NCI-H187 (cell line): ENCODE measurements at regions not wholly inside any gene's neighbourhood (a gene's known extent, or its start where the extent isn't known, plus 50 kb on each side); places are given as distances from the start of the nearest gene placed in this dataset.

ENCODE experiments used
- DNase-seq, 2 experiments: peaks; one replicate each; lab custom pipeline; 2025; lab: John Stamatoyannopoulos, UW

DNA sequence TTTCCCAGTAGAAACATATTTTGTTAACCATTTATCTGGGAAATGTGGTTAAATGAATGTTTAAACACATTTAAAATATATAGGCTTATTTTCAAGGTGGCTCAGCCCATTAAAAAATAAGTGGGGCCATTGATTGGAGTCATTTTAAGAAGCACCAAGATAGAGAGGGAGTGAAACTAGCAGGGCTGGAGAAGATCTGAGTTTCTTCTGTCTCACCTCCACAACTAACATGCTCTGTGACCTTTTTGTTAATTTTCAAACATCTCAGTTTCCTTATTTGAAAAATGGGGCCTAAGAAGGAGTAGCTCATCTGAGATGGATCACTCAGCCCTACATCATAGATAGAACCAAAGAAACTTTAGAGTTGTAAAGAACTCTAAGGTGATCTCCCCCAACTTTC lies 254.8 kb downstream of the KCNS3 start:
- DNase-seq: no peak

DNA sequence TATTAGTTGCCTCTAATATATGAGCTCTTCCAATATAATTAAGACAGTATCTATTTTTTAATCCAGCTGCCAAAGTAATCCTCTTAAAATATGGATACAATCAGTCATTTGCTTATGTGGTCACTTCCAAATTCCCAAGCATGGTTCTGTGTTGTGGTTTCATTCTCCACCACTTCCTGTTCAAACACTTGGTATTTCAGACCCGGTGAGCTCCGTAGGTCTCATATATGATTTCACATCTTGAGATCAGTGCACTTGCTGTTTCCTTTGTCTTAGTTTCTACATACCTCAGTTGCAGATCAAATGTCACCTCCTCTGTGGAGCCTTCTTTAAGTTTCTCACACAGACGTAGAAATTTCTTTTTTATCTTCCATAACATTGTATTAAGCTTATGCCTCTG lies 254.2 kb downstream of the KCNS3 start:
- DNase-seq: no peak

DNA sequence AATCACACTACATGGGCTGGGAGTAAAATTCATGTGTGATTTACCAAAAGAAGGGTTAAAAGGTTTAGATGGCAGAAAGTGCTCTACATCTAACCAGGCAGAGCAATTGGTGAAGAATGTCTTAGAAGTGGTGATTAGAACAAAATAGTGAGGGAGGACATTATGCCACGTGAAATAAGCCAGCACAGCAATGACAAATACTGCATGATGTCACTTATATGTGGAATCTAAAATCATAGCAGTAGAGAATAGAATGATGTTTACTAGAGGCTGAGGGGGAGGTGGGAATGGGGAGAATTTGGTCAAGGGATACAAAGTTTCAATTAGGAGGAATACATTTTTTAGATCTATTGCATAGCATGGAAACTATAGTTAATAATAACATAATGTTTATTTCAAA lies 253.3 kb downstream of the KCNS3 start:
- DNase-seq: no peak

DNA sequence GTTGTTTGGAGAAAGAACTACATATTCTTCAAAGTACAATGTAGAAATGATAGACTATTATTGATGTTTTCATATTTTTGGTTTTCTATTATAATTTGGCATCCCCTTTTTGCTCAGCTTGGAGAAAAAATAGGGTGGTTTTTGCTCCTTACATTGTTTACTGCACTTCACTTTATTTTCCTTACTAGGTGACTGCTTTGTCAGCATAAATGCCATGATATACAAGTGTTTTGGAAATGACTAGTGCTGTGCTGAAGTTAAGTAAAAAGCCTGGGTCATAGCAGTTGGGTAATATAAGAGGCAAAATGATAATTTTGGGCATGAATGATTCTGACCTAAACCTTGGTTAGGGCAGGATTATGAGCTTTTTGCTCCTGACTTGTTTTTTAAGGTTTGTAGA lies 250.9 kb downstream of the KCNS3 start:
- DNase-seq: no peak

DNA sequence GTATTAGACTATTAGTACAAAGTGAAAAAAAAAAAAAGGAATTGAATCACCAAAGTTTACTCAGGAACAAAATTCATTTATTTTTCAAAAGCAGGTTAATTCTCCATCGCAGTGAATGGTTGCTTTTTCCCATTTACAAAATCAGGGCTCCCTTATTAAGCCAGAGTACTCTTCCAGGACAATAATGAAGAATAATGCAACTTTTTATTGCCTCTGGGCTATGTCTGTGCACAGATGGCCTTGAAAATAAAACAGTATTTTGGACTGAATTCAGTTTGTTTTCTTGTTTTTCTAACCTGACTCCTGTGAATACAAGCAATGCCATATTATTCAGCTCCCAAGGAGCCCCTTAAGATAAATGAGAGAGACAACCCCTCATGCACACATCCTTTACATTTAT lies 246.8 kb downstream of the KCNS3 start:
- DNase-seq: no peak

DNA sequence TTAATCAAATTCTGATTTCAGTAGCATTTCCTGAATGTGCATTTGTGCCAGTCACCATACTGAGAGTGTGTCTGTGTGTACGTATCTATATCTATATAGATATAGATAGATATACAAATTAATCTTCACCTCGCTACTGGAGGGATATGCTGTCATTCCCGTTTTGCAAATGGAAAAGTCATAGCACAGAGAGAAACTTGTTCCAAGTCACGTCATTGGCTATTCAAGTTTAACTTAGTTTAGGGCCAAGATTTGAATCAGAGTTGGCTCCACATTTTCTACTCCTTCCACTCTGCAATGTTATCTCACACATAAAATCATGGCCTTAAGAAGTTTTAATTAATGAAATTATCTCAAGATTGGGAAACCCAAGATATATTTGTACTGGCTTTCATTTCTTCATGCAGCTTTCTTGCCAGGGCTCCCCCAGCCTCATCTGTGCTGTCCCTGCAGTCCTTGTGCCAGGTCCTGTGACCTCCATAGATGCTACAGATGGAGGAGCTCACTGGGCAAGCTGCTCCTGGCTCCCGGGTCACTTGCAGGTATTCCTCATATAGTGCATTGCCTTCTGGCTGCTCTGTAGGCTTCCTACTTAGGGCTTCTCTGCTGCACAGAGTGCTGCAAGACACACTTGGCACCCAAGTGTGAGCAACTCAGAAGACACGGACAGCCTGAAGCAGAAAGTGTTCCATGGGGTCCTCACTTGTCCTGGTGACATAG lies 245.8 kb downstream of the KCNS3 start:
- DNase-seq: no peak

DNA sequence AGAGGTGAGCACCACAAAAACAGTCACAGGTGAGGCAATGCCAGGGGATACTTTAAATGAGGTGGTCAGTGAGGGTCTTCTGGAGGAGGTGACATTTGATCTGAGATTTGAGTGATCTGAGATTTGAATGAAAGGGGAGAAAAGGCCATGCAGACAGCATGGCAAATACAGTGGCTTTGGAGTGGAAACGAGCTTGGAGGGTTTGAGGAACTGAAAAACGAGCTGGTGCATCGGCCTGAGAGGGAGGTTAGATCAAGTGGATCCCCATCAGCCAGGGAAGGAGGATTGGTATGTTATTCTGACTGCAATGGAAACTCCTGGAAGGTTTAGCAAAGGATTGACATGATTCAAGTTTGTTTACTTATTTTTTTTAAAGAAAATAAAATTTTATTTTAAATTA lies 245.1 kb downstream of the KCNS3 start:
- no peak for DNase-seq

DNA sequence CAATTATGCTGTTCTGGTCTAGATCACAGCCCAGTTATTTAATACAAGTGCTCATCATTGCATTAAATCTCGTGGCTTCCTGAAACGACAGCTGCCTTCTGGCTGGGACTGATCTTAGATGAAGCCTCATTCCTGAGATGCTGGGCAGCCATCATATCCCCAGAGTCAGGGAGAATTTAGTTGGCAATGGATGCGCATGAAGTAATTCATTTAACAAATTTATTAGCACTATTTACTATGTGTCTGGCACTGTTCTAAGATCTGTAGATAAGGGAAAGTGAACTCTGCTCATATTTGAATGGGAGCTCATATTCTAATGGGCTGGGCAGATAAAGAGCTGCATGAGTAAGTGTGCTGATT lies 244.7 kb downstream of the KCNS3 start:
- no peak for DNase-seq

DNA sequence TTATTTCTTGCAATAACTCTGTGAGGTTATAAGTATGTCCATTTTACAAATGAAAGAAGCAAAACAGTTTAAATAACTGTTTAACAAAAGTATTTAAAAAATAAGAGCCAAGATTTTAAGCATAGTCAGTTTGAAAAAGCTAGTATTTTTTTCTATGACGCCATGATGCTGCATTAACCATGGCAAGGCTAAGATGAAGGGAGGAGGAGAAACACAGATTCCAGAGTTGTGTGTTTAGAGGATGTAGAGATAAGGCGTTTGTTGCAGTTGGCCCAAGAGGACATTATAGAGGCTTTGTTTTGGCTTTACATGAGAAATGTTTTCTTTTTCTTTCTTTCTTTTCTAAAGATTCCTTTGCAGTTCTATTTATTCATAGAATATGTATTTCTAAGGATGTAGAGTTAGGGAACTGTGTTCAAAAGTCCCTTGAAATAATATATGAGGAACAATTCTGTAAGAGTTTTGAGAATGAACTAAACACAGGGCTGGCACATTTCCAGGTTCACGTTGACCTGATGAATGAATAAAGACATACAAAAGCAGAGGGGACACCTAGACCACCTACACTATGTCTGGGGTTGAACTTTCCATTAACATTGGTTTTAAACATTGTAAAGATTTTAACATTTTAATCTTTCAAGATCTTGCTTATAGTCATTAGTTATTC lies 244.2 kb downstream of the KCNS3 start:
- no peak for DNase-seq

DNA sequence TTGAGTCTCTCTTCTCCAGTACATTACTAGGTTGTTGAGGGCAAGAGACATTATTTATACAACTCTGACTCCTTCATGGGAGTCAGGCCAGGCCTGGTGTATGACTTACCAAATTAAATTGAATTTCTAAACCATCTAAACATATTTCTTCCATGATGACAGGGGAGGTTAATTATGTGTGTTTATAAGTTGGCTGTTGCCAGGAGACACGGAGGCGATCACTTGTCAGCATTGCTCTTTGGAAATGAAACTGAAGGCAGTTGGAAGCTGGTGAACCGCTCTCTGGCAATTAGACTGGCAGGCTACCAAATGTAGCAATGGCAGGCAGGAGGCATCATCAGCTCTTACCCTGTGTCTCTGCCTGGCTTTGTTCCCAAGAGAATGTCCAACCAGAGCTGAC lies 241.4 kb downstream of the KCNS3 start:
- no peak for DNase-seq

DNA sequence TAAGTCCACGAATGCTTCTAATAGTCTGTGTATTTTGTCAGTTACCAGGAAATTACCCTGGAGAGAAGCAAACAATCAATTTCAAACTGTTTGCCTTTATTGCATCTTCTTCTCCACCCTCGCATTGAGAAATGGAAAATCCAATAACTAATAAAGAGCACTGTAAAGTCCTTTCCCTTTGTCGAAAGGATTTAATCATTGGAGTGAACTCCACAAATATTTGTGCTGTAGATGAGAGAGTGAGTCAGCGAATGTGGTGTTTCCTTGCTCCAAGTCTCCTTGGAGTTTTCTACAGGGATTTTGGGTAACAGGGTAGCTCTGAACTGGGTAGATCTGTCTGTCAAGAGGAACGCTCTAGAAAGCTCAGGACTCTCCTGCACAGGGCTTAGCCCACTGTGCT lies 240.2 kb downstream of the KCNS3 start:
- DNase-seq: no peak

DNA sequence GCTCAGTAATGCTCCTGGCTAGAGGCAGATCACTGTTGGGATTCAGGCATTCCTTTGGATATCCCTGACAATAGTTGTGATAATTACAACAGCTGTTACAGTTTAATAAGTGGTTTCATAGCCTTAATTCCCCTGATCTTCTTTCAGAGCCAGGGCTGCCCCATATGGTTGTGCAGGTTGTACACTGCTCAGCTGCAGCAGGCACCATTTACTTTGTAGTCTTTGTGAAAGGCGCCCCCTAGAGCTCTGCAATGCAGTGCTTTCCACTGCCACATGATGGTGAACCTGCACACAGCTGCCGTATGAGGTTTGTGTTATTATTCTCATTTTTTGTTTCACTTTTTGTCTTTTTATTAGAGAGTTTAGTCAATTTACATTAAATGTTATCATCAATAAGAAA lies 239.1 kb downstream of the KCNS3 start:
- DNase-seq: no peak

DNA sequence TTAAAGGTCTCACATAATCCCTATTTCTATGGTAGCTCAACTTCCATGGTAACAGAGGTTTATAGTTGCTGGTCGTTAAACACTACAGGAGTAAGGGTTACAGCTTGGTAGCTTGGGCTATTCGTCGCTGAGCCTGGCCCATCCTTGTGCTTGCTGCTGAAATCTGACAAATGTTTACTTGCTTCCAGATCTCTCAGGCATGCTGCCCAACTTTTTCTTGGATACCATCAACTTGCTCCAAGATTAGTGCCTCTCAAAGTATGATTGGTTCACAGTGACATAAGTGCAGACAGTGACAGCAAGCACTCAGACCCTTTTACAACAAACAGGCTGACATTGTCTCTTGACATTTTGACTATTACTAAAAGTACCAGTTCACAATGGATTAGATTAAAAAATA lies 231.8 kb downstream of the KCNS3 start:
- no peak for DNase-seq

DNA sequence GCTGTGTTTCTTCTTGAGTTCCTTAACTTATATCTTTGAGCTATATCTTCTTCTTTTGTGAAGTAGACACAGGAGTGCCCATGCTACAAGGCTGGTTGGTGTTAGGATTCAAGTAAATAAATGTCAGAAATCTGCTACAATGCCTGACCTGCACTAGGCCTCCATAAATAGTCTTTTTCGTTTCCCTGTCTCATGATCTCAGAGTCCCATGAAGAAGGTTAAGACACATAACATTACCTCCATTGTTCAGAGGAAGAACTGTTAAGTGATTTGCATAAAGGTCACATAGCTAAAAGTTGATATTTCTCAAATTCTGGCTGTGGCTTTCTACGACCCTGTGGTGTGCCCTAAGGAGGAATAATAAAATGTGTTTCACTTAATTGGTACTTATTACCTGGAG lies 228.4 kb downstream of the KCNS3 start:
- no peak for DNase-seq

DNA sequence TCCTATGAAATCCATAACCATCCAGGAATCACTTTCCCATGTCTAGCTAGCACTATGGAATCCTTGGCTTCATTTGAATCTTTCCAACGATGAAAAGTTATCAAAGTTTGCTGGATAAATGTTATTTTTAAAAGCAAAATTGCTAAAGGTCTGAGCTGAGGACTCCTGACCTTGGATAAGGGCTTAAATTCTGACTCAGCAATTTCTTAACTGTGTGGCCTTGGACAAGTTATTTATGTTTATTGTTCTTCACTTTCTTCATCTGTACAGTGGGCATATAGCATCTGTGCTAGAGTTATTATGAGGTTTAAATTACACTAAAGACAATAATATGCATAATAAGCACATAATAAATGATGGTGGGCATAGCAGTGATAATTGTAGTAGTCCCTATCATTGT lies 227.5 kb downstream of the KCNS3 start:
- DNase-seq: no peak

DNA sequence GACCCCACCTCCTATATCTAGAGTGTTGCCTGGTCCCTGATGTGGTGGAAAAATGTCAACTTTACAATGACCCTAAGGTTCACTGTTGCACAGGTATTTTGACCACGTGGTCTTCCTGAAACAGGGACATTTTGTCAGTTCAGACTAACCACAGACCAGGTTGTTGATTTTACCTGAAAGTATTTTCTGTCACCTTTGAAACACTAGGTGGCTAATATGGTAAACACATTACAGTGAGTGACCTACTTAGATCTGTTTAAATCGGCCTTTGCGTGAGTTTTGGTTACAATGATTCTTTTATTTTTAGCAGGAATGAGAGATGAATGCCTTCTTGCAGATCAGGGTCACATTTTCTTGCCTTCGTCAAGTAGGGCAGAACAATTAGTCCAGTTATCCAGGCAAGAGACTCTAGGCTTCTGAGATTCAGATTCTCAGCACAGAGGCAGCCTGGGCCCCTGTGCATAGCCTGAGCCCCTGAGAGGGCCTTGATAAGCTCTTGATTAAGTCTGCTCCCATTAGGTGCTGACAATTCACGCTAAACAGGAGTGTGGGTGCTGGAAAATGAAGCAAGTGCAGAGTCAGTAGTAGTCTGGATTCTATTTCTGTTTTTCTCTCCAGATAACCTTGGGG lies 226.2 kb downstream of the KCNS3 start:
- no peak for DNase-seq

DNA sequence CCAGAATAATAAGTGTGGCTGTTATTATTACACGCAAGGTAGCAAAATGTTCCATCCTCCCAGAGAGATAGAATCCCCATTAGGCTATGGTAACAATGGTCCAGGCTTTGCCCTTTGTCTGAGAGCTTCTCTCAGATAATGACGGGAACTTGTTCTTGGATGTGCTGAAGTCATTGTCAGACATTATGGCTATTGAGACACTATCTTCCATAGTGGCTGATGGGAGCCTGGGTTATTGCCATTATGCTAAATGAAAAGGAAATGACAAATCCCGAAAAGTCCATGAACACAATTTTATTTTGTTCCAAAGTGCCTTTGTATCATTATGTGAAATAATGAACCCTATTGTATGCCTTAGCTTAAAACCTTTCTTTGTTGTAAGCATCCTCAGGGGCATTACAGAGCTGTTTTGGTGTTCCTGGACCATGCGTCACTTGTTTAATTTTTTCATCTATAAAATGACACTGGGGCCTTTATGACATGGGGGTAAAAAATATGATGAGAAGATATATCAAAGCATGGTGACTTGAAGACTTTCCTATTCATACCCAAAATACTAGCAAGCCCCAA lies 218.5 kb downstream of the KCNS3 start:
- DNase-seq: no peak

DNA sequence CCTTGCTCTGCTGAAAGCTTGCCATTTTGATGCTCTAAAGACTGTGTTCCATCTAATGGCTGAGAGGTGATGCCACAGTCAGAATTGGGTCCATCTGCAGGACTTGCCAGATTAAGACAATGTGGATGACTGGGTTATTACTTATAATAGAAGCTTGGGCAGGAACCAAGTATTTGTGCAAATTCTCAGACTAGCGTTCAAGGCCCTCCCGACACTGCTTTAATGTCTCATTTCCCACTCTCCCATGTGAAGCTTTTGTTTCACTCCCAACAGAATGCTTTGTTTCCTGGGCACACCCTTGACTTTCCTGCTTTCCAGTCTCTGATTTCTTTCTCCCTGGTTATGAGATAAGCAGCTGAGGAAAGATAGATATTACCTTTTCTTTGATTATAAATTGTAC lies 215.8 kb downstream of the KCNS3 start:
- no peak for DNase-seq

DNA sequence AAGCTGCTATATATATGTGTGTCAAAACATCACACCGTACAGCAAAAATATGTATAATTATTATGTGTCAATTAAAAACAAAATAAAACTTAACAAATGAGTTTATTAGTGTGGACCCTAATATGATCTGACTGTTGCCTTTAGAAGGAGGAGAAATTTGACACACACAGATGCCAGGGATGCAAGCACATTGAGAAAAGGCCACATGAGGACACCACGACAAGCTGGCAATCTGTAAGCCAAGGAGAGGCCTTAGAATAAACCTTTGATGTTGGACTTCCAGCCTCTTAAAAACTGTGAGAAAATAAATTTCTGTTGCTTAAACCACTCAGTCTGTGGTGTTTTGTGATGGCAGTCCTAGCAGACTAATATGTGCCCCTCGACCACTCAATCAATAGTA lies 214.7 kb downstream of the KCNS3 start:
- DNase-seq: no peak

DNA sequence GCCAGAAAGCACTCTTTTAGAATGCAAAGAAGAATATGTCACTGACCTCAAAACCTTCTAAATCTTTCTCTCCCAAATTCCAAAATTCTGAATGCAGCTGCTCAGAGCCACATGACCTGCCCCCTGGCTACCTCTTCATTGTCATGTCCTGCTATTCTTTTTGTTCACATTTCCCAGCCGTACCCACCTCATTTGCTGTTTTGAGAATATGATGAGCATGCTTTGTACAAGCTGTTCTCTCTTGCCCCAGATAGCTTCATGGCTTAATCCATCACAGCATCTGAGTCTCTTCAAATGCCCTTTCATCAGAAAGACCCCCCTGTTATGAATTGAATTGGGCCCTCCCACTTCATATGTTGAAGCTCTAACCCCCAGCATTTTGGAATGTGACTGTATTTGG lies 214.3 kb downstream of the KCNS3 start:
- DNase-seq: no peak

DNA sequence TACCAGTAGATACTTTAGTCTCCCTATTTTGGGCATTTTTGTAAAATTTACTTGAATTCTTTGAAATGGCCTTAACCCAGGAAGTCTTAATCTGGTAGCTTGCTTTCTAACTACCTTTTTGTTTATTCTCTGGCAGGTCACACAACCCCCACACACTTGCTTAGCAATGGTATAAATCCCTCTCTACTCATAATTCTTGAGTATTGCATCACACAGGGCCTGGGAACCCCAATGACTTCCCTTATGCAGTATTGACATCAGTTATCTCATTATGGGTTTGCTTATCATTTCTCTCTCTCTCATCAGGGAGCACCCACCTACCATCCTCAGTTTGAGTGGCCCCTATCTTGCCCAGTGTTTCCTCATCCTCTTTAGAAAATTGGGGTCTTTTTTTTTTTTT lies 207.1 kb downstream of the KCNS3 start:
- no peak for DNase-seq

DNA sequence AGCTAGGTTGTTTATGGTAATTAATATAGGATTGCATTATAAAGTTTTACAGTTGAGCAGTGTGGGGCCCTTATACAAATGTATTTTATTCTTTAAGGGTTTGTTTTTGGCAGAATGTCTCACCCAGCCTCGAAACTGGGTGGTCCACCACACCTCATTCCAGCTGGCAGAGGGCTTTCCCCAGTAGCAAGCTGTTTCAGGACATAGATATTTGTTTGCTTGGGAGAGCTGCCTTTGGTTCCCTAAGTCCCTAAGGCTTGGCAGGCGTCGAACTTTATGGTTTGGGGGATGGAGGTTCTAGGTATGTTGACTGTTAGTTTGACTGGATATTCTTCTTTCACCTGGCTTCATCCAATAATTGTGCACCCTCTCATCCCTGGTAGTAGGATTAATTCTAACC lies 205.9 kb downstream of the KCNS3 start:
- DNase-seq: no peak

DNA sequence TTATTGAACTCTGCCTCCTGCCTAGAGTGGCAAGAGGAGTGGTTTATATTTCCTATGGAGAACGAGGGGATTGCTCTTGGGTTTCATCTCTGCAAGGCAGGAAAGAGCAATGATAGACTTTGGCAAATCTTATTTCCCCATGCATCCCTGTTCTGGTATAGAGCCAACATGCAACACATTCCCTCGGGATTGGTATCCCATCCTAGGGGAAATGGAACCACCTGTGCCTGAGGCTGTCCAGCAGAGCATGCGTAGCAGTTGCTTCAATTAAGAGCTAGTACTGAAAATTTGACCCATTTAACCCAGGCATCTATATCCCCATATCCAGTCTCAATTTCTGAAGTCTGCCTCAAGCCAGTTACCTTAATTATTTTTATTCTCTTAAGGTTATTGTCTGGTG lies 205.3 kb downstream of the KCNS3 start:
- no peak for DNase-seq
